ENCODE measurements at regions not wholly inside any gene's neighbourhood (a gene's known extent, or its start where the extent isn't known, plus 50 kb on each side); places are given as distances from the start of the nearest gene placed in this dataset.
A peak's percentile ranks its signal among the peaks of the same experiment; 100 is the strongest.

DNA sequence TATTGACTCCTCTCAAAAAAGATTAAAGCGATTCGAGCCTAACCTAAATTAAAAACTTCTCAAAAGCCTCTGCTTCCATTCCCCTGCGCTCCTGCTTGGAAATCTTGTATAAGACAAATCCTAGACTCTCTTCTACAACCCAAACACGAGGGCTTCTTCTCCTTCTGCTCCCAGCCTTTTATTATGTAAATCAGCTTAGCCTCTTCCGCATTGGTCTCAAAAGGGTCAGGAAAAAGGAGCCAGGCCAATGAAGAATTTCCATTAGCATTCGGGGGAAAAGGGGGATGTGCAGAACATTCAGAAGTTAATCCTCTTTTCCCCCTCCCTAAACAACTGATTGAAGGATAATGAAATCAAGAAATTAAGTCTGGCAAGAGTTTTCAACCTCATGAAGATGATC lies 107.9 kb downstream of the FAM124B start:
- WGBS, 3 donors = 71 to 76% (median 73%) methylated on average over 6 of the region's 6 CpGs
- Histone ChIP-seq H3K27ac (no peak overlapping the region), H3K27me3 (ENCODE audit: insufficient read depth in 3 of 3, low read length in 2 of 3) (no peaks in the 10 kb centered on the region), H3K4me1 (no peaks in the 10 kb centered on the region), H3K4me3 (no peak overlapping the region), H3K9me3 (no peaks in the 10 kb centered on the region), H3K36me3 (ENCODE audit: insufficient read depth in 1 of 2, low read depth in 1 of 2) (no peaks in the 10 kb centered on the region)
- intact Hi-C loops (cut with DNase I) = no loop called here
- no peak for DNase-seq
- TF ChIP-seq, protein P1, sequence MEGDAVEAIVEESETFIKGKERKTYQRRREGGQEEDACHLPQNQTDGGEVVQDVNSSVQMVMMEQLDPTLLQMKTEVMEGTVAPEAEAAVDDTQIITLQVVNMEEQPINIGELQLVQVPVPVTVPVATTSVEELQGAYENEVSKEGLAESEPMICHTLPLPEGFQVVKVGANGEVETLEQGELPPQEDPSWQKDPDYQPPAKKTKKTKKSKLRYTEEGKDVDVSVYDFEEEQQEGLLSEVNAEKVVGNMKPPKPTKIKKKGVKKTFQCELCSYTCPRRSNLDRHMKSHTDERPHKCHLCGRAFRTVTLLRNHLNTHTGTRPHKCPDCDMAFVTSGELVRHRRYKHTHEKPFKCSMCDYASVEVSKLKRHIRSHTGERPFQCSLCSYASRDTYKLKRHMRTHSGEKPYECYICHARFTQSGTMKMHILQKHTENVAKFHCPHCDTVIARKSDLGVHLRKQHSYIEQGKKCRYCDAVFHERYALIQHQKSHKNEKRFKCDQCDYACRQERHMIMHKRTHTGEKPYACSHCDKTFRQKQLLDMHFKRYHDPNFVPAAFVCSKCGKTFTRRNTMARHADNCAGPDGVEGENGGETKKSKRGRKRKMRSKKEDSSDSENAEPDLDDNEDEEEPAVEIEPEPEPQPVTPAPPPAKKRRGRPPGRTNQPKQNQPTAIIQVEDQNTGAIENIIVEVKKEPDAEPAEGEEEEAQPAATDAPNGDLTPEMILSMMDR (IDR thresholded peaks at IDR 0.05) = no peak
- ATAC-seq = no peak

GRCh38 chr2:224287531-224287930 lies 114.4 kb downstream of the FAM124B start:
- H3K27me3 ChIP-seq (ENCODE audit: insufficient read depth in 3 of 3, low read length in 2 of 3) = no peaks in the 10 kb centered on the region
- WGBS, 3 donors = 23 to 25% (median 23%) methylated on average over 2 of the region's 2 CpGs
- H3K9me3 ChIP-seq = no peaks in the 10 kb centered on the region
- H3K27ac ChIP-seq = no peak overlapping the region
- no peaks in the 10 kb centered on the region for H3K36me3 ChIP-seq (ENCODE audit: insufficient read depth in 1 of 2, low read depth in 1 of 2)
- ATAC-seq (no peak), DNase-seq (no peak)
- intact Hi-C loops (cut with DNase I) = no loop called here
- H3K4me3 ChIP-seq = no peak overlapping the region
- TF ChIP-seq, protein P1 (IDR thresholded peaks at IDR 0.05) = no peak
- no peaks in the 10 kb centered on the region for H3K4me1 ChIP-seq

GRCh38 chr2:224286923-224287322 lies 115.0 kb downstream of the FAM124B start:
- H3K27me3 ChIP-seq (ENCODE audit: insufficient read depth in 3 of 3, low read length in 2 of 3) = no peaks in the 10 kb centered on the region
- no peak for ATAC-seq
- H3K4me1 ChIP-seq = no peaks in the 10 kb centered on the region
- 45 to 47% (median 46%) methylated on average over 2 of the region's 2 CpGs for WGBS, 3 donors
- no peak overlapping the region for H3K4me3 ChIP-seq
- no peaks in the 10 kb centered on the region for H3K36me3 ChIP-seq (ENCODE audit: insufficient read depth in 1 of 2, low read depth in 1 of 2)
- intact Hi-C loops (cut with DNase I) = no loop called here
- DNase-seq = no peak
- TF ChIP-seq, protein P1 (IDR thresholded peaks at IDR 0.05) = no peak
- H3K9me3 ChIP-seq = no peaks in the 10 kb centered on the region
- H3K27ac ChIP-seq = no peak overlapping the region

DNA sequence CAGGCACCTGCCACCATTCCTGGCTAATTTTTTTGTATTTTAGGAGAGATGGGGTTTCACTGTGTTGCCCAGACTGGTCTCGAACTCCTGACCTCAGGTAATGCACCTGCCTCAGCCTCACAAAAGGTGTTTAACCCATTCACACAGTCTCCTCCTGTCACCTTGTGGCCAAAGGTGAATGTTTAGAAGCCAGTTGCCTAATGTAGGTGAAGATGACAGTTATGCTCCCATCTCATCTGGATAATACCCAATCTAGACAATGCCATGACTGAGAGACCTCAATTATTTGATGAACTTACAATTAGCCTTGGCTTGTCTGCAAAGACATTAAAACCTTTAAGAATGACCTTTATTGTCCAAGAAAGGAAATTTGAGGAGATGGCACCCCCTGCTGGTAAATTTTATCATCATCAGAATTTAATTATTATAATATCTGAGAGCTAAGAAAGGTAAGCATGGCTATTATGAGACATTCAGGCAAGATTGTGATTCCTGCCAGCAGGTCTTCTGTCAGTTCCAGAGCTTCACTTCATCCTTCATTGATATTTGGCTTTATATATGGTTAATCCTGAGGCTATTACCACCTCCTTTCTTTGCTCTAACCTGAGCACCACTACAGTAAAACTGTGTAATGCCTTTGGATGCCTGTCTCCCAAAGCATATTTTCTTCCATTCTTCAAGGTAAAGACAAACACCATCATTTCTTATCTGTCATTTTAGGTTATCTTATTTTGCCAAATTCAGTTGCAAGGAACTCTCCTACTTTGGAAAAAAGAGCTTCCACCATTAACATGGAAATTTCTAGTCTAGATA lies 117.6 kb downstream of the FAM124B start:
- no peak overlapping the region for H3K4me3 ChIP-seq
- ATAC-seq (peak in 1 of 4 donors; percentile 43), DNase-seq (no peak)
- 26 to 40% (median 37%) methylated on average over 1 of the region's 1 CpG for WGBS, 3 donors
- H3K27ac ChIP-seq = no peak overlapping the region
- H3K36me3 ChIP-seq (ENCODE audit: insufficient read depth in 1 of 2, low read depth in 1 of 2) = no peaks in the 10 kb centered on the region
- H3K27me3 ChIP-seq (ENCODE audit: insufficient read depth in 3 of 3, low read length in 2 of 3) = no peaks in the 10 kb centered on the region
- intact Hi-C loops (cut with DNase I) = loop anchor here (1.0 to 5.0 kb wide), 5 partner anchors 246 to 312 kb away; partner anchors contain the start of gene SERPINE2 (in 1 of the 2)
- H3K4me1 ChIP-seq = no peaks in the 10 kb centered on the region
- TF ChIP-seq, protein P1 (IDR thresholded peaks at IDR 0.05) = peak; percentile 80
- H3K9me3 ChIP-seq = no peaks in the 10 kb centered on the region

Data from psoas muscle (tissue), 7 donors.